ENCODE measurements at regions not wholly inside any gene's neighbourhood (a gene's known extent, or its start where the extent isn't known, plus 50 kb on each side); places are given as distances from the start of the nearest gene placed in this dataset.

DNA sequence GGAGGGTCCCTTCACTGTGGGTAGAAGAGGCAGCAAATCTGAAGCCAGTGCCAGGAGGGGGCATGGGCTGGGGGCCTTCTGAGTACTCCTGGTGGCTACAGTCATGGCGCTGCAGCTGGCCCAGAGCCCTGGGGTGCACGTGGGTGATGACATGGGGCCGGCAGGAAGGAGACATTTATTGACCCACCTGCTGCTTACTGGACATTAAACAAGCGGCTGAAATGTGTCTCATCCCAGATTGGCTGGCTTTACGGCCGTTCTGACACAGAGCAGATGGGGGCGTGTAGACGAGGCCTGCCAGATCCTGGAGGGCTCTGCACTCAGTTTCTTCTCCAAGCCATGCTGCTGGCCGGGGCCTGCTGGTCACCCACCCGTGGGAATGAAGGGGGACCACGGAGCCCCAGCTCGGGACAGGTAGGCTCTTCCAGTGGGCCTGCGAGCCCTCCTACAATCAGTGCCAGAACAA lies 906.9 kb downstream of the BRD1 start:
- Histone ChIP-seq H4K20me1 (ENCODE audit: control insufficient read depth, insufficient read depth, low read depth, low read length) (no peaks in the 10 kb centered on the region), H3K4me3 (ENCODE audit: low read length) (no peak overlapping the region), H3K9me2 (replicated peaks; ENCODE audit: control insufficient read depth, low read length) (no peaks in the 10 kb centered on the region), H3K79me2 (ENCODE audit: control insufficient read depth, low read length) (no peaks in the 10 kb centered on the region), H3K36me3 (ENCODE audit: control insufficient read depth, low read length) (no peaks in the 10 kb centered on the region), H3K27ac (ENCODE audit: low read depth, low read length) (no peak overlapping the region), H3K4me2 (ENCODE audit: low read length) (no peak overlapping the region), H3K9me3 (ENCODE audit: control insufficient read depth, insufficient read depth, low read length) (peaks cover 4% of the 10 kb centered on the region; the same call in 1 of the 2 replicates), H3F3A (ENCODE audit: control insufficient read depth, insufficient read depth) (no peaks in the 10 kb centered on the region), H3K27me3 (ENCODE audit: control insufficient read depth, low read length) (no peaks in the 10 kb centered on the region), H3K4me1 (ENCODE audit: control insufficient read depth, low read length) (no peaks in the 10 kb centered on the region)
- no peak for TF ChIP-seq EZH2phosphoT487 (IDR thresholded peaks at IDR 0.05; ENCODE audit: borderline replicate concordance, low read length)
- TF ChIP-seq, protein P1, sequence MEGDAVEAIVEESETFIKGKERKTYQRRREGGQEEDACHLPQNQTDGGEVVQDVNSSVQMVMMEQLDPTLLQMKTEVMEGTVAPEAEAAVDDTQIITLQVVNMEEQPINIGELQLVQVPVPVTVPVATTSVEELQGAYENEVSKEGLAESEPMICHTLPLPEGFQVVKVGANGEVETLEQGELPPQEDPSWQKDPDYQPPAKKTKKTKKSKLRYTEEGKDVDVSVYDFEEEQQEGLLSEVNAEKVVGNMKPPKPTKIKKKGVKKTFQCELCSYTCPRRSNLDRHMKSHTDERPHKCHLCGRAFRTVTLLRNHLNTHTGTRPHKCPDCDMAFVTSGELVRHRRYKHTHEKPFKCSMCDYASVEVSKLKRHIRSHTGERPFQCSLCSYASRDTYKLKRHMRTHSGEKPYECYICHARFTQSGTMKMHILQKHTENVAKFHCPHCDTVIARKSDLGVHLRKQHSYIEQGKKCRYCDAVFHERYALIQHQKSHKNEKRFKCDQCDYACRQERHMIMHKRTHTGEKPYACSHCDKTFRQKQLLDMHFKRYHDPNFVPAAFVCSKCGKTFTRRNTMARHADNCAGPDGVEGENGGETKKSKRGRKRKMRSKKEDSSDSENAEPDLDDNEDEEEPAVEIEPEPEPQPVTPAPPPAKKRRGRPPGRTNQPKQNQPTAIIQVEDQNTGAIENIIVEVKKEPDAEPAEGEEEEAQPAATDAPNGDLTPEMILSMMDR (IDR thresholded peaks at IDR 0.05; ENCODE audit: low read depth, low read length, poor library complexity, severe bottlenecking): no peak

DNA sequence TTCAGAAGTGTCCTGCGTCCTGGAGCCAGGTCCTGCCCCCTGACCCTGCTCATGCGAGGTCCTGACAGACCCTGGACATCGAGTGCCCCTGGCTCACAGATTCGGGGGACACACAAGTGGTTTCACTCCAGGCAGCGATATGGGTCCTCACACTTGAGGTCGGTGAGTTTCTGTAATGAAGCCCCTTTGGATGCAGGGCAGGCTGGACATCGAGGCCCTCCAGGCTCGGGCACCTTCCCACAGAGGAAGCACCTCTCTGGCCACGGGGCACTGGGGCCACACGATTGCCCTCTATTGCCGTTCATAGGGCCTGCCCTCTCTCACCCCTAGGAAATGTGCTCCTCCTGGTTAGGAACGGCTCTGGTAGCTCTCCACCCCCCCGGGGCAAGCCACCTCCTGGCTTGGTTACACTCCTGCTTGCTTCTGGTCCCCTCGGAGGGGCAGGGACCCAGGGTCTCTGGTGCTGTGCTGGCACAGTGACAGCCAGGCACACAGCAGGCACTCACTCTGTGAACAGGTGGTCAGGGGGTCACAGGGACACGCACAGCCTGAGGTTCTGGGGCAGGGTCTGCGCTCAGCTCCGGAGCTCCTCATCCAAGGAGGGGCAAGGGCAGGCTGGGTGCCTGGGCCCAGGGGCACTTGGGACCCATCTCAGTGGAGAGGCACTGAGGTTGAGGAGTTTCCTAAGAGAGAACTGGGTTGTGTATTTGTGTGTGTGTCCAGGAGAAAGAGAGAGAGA lies 907.7 kb downstream of the BRD1 start:
- no peaks in the 10 kb centered on the region for H3K27me3 ChIP-seq (ENCODE audit: control insufficient read depth, low read length)
- TF ChIP-seq EZH2phosphoT487 (IDR thresholded peaks at IDR 0.05; ENCODE audit: borderline replicate concordance, low read length): no peak
- TF ChIP-seq, protein P1 (IDR thresholded peaks at IDR 0.05; ENCODE audit: low read depth, low read length, poor library complexity, severe bottlenecking): no peak
- H3K27ac ChIP-seq (ENCODE audit: low read depth, low read length): no peak overlapping the region
- H3K36me3 ChIP-seq (ENCODE audit: control insufficient read depth, low read length): no peaks in the 10 kb centered on the region
- H3K9me2 ChIP-seq (replicated peaks; ENCODE audit: control insufficient read depth, low read length): no peaks in the 10 kb centered on the region
- no peak overlapping the region for H3K4me3 ChIP-seq (ENCODE audit: low read length)
- peaks cover 4% of the 10 kb centered on the region; the same call in 1 of the 2 replicates for H3K9me3 ChIP-seq (ENCODE audit: control insufficient read depth, insufficient read depth, low read length)
- H3K4me1 ChIP-seq (ENCODE audit: control insufficient read depth, low read length): no peaks in the 10 kb centered on the region
- H3K79me2 ChIP-seq (ENCODE audit: control insufficient read depth, low read length): no peaks in the 10 kb centered on the region
- H3K4me2 ChIP-seq (ENCODE audit: low read length): no peak overlapping the region
- H4K20me1 ChIP-seq (ENCODE audit: control insufficient read depth, insufficient read depth, low read depth, low read length): no peaks in the 10 kb centered on the region
- H3F3A ChIP-seq (ENCODE audit: control insufficient read depth, insufficient read depth): no peaks in the 10 kb centered on the region

DNA sequence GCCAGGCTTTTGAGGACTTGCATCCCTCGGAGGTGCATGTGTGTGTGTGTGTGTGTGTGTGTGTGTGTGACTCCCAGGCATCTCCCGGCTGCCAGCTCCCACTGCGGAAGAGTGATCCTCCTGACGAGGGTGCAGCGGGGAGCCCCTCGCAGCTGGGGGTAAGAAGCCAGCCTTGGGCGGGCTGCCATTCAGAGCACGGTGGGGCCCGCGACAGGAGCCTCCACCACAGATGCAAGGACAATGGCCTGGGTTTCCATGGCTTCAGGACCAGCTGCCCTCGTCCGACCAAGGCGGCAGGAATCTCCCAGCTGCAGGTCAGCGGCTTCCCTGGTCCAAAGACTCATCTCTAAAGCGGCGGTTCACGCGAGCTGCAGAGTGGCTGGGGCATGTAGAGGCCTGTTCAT lies 908.5 kb downstream of the BRD1 start:
- H3K79me2 ChIP-seq (ENCODE audit: control insufficient read depth, low read length): no peaks in the 10 kb centered on the region
- no peaks in the 10 kb centered on the region for H3K27me3 ChIP-seq (ENCODE audit: control insufficient read depth, low read length)
- H3K27ac ChIP-seq (ENCODE audit: low read depth, low read length): no peak overlapping the region
- H3K4me3 ChIP-seq (ENCODE audit: low read length): no peak overlapping the region
- H3K36me3 ChIP-seq (ENCODE audit: control insufficient read depth, low read length): no peaks in the 10 kb centered on the region
- peaks cover 4% of the 10 kb centered on the region; the same call in 1 of the 2 replicates for H3K9me3 ChIP-seq (ENCODE audit: control insufficient read depth, insufficient read depth, low read length)
- H3K4me2 ChIP-seq (ENCODE audit: low read length): no peak overlapping the region
- no peaks in the 10 kb centered on the region for H4K20me1 ChIP-seq (ENCODE audit: control insufficient read depth, insufficient read depth, low read depth, low read length)
- TF ChIP-seq, protein P1 (IDR thresholded peaks at IDR 0.05; ENCODE audit: low read depth, low read length, poor library complexity, severe bottlenecking): no peak
- TF ChIP-seq EZH2phosphoT487 (IDR thresholded peaks at IDR 0.05; ENCODE audit: borderline replicate concordance, low read length): no peak
- no peaks in the 10 kb centered on the region for H3F3A ChIP-seq (ENCODE audit: control insufficient read depth, insufficient read depth)
- no peaks in the 10 kb centered on the region for H3K4me1 ChIP-seq (ENCODE audit: control insufficient read depth, low read length)
- no peaks in the 10 kb centered on the region for H3K9me2 ChIP-seq (replicated peaks; ENCODE audit: control insufficient read depth, low read length)
